ENCODE measurements at regions not wholly inside any gene's neighbourhood (a gene's known extent, or its start where the extent isn't known, plus 50 kb on each side); places are given as distances from the start of the nearest gene placed in this dataset.

- Histone ChIP-seq H3K36me3 (ENCODE audit: control insufficient read depth, insufficient read depth, low read length) (no peaks in the 10 kb centered on the region), H3K27me3 (ENCODE audit: control insufficient read depth, insufficient read depth, low read length) (no peaks in the 10 kb centered on the region), H3K9me3 (ENCODE audit: control insufficient read depth, insufficient read depth, low read length) (no peaks in the 10 kb centered on the region), H3K4me1 (ENCODE audit: control insufficient read depth, insufficient read depth, low read length) (no peaks in the 10 kb centered on the region), H3K27ac (ENCODE audit: low read depth, low read length) (no peak overlapping the region), H3K4me3 (ENCODE audit: low read depth, low read length) (no peak overlapping the region)
- WGBS (ENCODE audit: insufficient coverage) = 86% methylated on average over 4 of the region's 6 CpGs
- DNase-seq (ENCODE audit: low read depth in 4 of 6, low spot score in 6 of 6) = no peak
These were observed 186.4 kb upstream of the ST6GAL2 start for GRCh38 chr2:107072150-107072940.

DNA sequence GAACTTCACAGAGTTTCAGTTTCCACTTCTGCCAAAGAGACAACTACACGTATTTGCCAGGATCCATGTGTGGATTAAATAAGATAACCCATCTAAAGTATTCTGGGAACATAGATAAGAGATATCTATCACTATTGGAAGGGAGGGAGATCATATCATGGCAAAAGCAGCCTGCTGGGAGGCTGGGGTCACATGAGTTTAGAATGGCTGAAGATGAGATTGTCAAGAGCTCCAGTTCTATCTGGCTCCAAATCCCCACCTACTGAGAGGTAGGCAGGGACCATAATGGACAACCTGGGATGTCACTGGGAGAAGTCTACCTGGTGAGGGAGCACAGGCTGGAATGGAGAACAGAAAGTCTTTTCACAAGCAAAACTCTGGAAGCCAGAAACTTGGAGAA is 192.6 kb upstream of the ST6GAL2 start:
- H3K9me3 ChIP-seq (ENCODE audit: control insufficient read depth, insufficient read depth, low read length) = no peaks in the 10 kb centered on the region
- no peaks in the 10 kb centered on the region for H3K27me3 ChIP-seq (ENCODE audit: control insufficient read depth, insufficient read depth, low read length)
- H3K4me1 ChIP-seq (ENCODE audit: control insufficient read depth, insufficient read depth, low read length) = no peaks in the 10 kb centered on the region
- DNase-seq (ENCODE audit: low read depth in 4 of 6, low spot score in 6 of 6) = no peak
- no peaks in the 10 kb centered on the region for H3K36me3 ChIP-seq (ENCODE audit: control insufficient read depth, insufficient read depth, low read length)
- WGBS (ENCODE audit: insufficient coverage) = no CpG with 5 or more reads among the region's 1 CpG
- H3K27ac ChIP-seq (ENCODE audit: low read depth, low read length) = no peak overlapping the region
- H3K4me3 ChIP-seq (ENCODE audit: low read depth, low read length) = no peak overlapping the region

GRCh38 chr2:107086497-107086896 is 200.5 kb upstream of the ST6GAL2 start:
- H3K9me3 ChIP-seq (ENCODE audit: control insufficient read depth, insufficient read depth, low read length) = no peaks in the 10 kb centered on the region
- H3K27ac ChIP-seq (ENCODE audit: low read depth, low read length) = no peak overlapping the region
- no peaks in the 10 kb centered on the region for H3K27me3 ChIP-seq (ENCODE audit: control insufficient read depth, insufficient read depth, low read length)
- no CpG with 5 or more reads among the region's 2 CpGs for WGBS (ENCODE audit: insufficient coverage)
- H3K4me1 ChIP-seq (ENCODE audit: control insufficient read depth, insufficient read depth, low read length) = no peaks in the 10 kb centered on the region
- no peak for DNase-seq (ENCODE audit: low read depth in 4 of 6, low spot score in 6 of 6)
- H3K4me3 ChIP-seq (ENCODE audit: low read depth, low read length) = no peak overlapping the region
- no peaks in the 10 kb centered on the region for H3K36me3 ChIP-seq (ENCODE audit: control insufficient read depth, insufficient read depth, low read length)

GRCh38 chr2:107088156-107088555 is 202.2 kb upstream of the ST6GAL2 start:
- H3K36me3 ChIP-seq (ENCODE audit: control insufficient read depth, insufficient read depth, low read length) = no peaks in the 10 kb centered on the region
- no peak for DNase-seq (ENCODE audit: low read depth in 4 of 6, low spot score in 6 of 6)
- H3K4me3 ChIP-seq (ENCODE audit: low read depth, low read length) = no peak overlapping the region
- H3K27ac ChIP-seq (ENCODE audit: low read depth, low read length) = no peak overlapping the region
- H3K4me1 ChIP-seq (ENCODE audit: control insufficient read depth, insufficient read depth, low read length) = no peaks in the 10 kb centered on the region
- H3K27me3 ChIP-seq (ENCODE audit: control insufficient read depth, insufficient read depth, low read length) = no peaks in the 10 kb centered on the region
- WGBS (ENCODE audit: insufficient coverage) = 92% methylated on average over 2 of the region's 2 CpGs
- no peaks in the 10 kb centered on the region for H3K9me3 ChIP-seq (ENCODE audit: control insufficient read depth, insufficient read depth, low read length)

GRCh38 chr2:107091163-107091864 is 205.3 kb upstream of the ST6GAL2 start:
- no peak overlapping the region for H3K27ac ChIP-seq (ENCODE audit: low read depth, low read length)
- no peaks in the 10 kb centered on the region for H3K9me3 ChIP-seq (ENCODE audit: control insufficient read depth, insufficient read depth, low read length)
- H3K4me1 ChIP-seq (ENCODE audit: control insufficient read depth, insufficient read depth, low read length) = no peaks in the 10 kb centered on the region
- no peaks in the 10 kb centered on the region for H3K27me3 ChIP-seq (ENCODE audit: control insufficient read depth, insufficient read depth, low read length)
- WGBS (ENCODE audit: insufficient coverage) = no CpG with 5 or more reads among the region's 7 CpGs
- H3K36me3 ChIP-seq (ENCODE audit: control insufficient read depth, insufficient read depth, low read length) = no peaks in the 10 kb centered on the region
- H3K4me3 ChIP-seq (ENCODE audit: low read depth, low read length) = no peak overlapping the region
- no peak for DNase-seq (ENCODE audit: low read depth in 4 of 6, low spot score in 6 of 6)

GRCh38 chr2:107093426-107093957 is 207.5 kb upstream of the ST6GAL2 start:
- no peak overlapping the region for H3K4me3 ChIP-seq (ENCODE audit: low read depth, low read length)
- H3K27ac ChIP-seq (ENCODE audit: low read depth, low read length) = no peak overlapping the region
- no peak for DNase-seq (ENCODE audit: low read depth in 4 of 6, low spot score in 6 of 6)
- no peaks in the 10 kb centered on the region for H3K4me1 ChIP-seq (ENCODE audit: control insufficient read depth, insufficient read depth, low read length)
- no peaks in the 10 kb centered on the region for H3K36me3 ChIP-seq (ENCODE audit: control insufficient read depth, insufficient read depth, low read length)
- 64% methylated on average over 1 of the region's 4 CpGs for WGBS (ENCODE audit: insufficient coverage)
- H3K27me3 ChIP-seq (ENCODE audit: control insufficient read depth, insufficient read depth, low read length) = no peaks in the 10 kb centered on the region
- no peaks in the 10 kb centered on the region for H3K9me3 ChIP-seq (ENCODE audit: control insufficient read depth, insufficient read depth, low read length)

DNA sequence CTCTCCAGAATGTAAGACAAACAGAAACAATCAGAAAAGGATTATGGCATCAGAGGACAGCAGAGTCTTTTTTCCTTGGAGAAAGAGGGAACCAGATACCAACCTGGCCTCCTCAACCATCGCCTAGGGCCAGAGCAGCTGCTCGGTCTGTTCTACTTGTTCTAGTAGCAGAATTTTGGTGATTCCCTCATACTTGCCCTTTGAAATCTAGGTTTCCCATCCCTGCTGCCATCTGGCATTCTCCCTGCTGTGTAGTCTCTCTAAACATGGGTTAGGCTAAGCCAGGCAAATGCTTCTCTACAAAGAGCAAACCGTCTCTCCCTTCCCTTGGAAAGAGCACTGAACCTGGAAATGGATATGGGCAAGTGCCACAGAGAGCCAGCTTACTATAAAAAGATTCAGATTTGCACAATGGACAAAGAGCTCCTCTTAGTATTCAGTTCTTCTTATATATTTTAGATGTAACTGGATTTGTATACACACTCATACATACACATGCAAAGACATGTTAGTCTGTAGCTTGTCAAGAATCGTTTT is 208.6 kb upstream of the ST6GAL2 start:
- no peak overlapping the region for H3K4me3 ChIP-seq (ENCODE audit: low read depth, low read length)
- no peaks in the 10 kb centered on the region for H3K9me3 ChIP-seq (ENCODE audit: control insufficient read depth, insufficient read depth, low read length)
- H3K27ac ChIP-seq (ENCODE audit: low read depth, low read length) = no peak overlapping the region
- H3K36me3 ChIP-seq (ENCODE audit: control insufficient read depth, insufficient read depth, low read length) = no peaks in the 10 kb centered on the region
- DNase-seq (ENCODE audit: low read depth in 4 of 6, low spot score in 6 of 6) = no peak
- 85% methylated on average over 3 of the region's 4 CpGs for WGBS (ENCODE audit: insufficient coverage)
- H3K27me3 ChIP-seq (ENCODE audit: control insufficient read depth, insufficient read depth, low read length) = no peaks in the 10 kb centered on the region
- H3K4me1 ChIP-seq (ENCODE audit: control insufficient read depth, insufficient read depth, low read length) = no peaks in the 10 kb centered on the region

DNA sequence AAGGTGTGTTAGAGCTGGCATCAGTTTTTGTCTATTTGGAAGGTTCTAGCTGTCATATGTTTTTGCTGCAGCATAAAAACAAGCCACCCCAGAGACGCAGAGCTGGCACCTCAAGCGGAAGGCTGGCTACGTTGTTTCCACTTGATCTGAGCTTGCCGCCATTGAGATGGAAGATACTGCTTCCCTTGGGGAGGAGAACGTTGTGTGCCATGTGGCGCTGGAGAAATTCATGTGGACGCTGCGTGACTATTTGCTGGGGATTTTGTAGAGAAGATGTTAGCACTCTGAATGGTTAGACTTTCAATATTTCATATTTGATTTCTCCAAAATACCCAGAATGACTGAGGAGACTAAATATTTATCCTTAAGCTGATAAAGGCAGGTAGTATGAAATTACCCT is 216.2 kb upstream of the ST6GAL2 start:
- Histone ChIP-seq H3K4me1 (ENCODE audit: control insufficient read depth, insufficient read depth, low read length) (no peaks in the 10 kb centered on the region), H3K36me3 (ENCODE audit: control insufficient read depth, insufficient read depth, low read length) (no peaks in the 10 kb centered on the region), H3K27me3 (ENCODE audit: control insufficient read depth, insufficient read depth, low read length) (no peaks in the 10 kb centered on the region), H3K27ac (ENCODE audit: low read depth, low read length) (no peak overlapping the region), H3K4me3 (ENCODE audit: low read depth, low read length) (no peak overlapping the region), H3K9me3 (ENCODE audit: control insufficient read depth, insufficient read depth, low read length) (peaks cover 4% of the 10 kb centered on the region)
- DNase-seq (ENCODE audit: low read depth in 4 of 6, low spot score in 6 of 6) = peak in 2 of 6 donors; percentile 17 to 37
- WGBS (ENCODE audit: insufficient coverage) = 73% methylated on average over 2 of the region's 8 CpGs

DNA sequence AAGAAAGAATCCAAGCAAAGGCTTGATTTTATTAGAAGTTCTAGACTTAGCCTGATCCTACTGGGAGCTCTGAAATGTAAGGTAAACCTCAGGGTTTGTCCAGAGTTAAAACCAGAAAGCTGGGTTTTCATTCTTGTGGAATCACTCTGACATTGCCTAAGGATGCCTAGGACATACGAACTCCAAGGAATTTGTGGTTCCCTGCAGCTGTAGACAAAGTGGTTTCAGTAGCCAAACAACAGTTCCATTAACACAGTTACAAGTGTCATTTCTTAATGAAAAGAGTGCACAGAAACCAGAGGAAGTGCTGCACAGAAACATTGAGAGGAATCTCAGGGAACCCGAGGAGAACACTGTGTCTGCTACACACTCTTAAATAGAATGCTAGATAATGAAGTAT is 221.4 kb upstream of the ST6GAL2 start:
- H3K9me3 ChIP-seq (ENCODE audit: control insufficient read depth, insufficient read depth, low read length) = peaks cover 4% of the 10 kb centered on the region
- H3K36me3 ChIP-seq (ENCODE audit: control insufficient read depth, insufficient read depth, low read length) = no peaks in the 10 kb centered on the region
- no CpG with 5 or more reads among the region's 2 CpGs for WGBS (ENCODE audit: insufficient coverage)
- DNase-seq (ENCODE audit: low read depth in 4 of 6, low spot score in 6 of 6) = no peak
- no peaks in the 10 kb centered on the region for H3K27me3 ChIP-seq (ENCODE audit: control insufficient read depth, insufficient read depth, low read length)
- H3K4me3 ChIP-seq (ENCODE audit: low read depth, low read length) = no peak overlapping the region
- H3K4me1 ChIP-seq (ENCODE audit: control insufficient read depth, insufficient read depth, low read length) = no peaks in the 10 kb centered on the region
- H3K27ac ChIP-seq (ENCODE audit: low read depth, low read length) = no peak overlapping the region
